ENCODE measurements at regions not wholly inside any gene's neighbourhood (a gene's known extent, or its start where the extent isn't known, plus 50 kb on each side); places are given as distances from the start of the nearest gene placed in this dataset.
"Not testable (repeated sequence)": the region's sequence is repeated elsewhere in the genome, so short reads cannot be mapped to it uniquely, and the experiment has no call there.

DNA sequence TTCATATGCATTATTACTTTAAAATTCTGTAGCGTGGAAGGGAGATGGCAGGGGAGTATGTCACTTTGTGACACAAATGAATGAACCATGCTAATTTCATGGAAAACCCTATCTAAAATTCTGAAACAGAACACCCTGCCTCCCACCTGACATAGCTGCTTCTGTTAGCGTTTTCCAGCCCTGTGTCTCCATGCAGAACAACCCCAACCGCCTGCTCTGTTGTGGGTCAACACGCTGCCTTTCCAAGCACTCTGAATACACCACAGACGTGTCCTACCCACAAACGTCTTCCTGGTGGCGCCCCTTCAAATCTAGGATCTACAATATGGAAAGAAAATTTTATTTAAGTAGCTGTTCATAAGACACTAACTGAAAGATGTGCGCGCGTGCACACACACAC lies 238.6 kb downstream of the TRIML1 start:
- no peak for DNase-seq

DNA sequence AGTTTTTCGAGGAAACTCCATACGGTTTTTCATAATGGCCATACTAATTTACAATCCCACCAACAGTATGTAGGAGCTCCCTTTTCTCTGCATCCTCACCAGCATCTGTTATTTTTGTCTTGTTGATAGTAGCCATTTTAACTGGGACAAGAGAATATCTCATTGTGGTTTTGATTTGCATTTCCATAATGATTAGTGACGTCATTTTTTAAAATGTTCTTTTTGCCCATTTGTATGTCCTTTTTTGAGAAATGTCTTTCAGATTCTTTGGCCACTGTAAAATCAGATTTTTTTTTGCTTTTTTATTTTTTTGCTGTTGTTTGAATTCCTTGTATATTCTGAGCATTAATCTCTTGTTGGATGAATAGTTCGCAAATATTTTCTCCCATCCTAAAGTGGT lies 243.9 kb downstream of the TRIML1 start:
- DNase-seq = no peak

DNA sequence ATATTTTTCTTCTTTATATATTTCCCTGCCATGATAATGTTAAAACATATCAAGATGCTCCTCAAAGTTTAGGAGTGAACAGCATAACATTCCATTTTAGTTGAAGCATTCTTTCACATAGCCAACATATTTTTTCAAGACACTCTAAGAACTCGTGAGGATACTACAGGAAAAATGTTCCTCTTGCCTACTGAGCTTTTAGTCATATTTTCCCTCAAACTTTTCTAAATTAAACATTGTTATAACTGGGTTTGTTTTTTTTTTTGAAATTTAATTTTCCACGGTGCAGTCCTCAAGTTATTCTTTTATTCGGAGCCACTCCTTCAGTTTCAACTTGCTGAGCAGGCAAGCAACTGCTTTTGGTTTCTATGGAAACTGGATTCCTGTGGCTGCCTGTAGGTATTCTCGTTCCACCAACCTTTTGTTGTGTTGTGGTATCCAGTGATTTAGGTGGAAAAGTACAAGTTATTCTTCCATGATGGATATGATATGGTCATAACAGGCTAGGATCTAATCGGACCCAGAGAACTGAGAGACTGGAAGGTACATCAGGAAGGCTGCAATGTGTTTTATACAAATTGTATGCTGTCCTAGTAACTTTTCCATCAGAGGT lies 248.0 kb downstream of the TRIML1 start:
- no peak for DNase-seq

DNA sequence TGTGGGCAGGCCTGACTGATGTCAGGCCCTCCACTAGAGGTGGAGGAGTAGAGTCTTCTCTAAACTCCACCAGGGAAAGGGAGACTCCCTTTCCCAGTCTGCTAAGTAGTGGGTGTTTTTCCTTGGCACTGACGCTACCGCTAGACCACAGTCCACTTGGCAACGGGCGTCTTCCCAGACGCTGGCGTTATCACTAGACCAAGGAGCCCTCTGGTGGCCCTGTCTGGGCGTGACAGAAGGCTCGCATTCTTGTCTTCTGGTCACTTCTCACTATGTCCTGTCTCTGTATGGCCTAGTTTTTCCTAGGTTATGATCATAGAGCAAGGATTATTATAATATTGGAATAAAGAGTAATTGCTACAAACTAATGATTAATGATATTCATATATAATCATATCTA lies 252.1 kb downstream of the TRIML1 start:
- not testable (repeated sequence) for DNase-seq

DNA sequence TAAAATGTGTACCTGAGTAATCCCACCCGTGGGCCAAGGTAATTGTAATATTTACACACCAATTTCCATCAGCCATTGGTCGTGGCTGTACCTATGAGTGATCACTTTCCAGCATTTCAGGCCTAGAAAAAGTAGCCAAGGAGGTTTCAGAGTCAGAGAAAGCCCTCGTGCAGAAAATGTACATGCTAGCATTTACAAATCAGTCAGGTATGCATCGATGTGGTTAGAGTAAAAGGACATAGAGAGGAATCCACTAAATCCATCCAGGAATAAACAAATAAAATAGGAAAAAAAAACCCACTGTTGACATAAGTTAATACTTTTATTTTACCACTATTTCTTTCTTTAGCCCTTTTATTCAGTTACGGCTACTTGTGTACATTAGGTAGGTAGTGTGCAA lies 256.8 kb downstream of the TRIML1 start:
- DNase-seq = no peak

DNA sequence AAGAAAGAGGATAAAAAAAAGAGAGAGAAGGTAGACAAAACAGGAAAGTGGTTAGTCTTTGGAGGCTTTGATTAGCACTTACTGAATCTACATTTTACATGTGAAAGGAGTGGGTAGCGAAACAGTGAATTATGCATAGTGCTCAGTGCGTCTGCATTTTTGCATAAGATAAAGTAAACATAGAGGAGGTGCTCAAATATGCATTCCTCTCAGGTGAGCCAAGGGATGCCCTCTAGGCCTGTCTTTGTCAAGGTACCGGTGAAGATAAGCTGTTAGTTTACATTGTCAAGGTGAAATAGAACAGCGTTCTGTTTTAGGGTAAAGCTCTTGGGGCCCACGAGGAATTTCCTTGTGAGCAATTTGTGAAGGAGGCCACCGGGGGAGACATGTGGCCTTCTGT lies 260.6 kb downstream of the TRIML1 start:
- DNase-seq = no peak

DNA sequence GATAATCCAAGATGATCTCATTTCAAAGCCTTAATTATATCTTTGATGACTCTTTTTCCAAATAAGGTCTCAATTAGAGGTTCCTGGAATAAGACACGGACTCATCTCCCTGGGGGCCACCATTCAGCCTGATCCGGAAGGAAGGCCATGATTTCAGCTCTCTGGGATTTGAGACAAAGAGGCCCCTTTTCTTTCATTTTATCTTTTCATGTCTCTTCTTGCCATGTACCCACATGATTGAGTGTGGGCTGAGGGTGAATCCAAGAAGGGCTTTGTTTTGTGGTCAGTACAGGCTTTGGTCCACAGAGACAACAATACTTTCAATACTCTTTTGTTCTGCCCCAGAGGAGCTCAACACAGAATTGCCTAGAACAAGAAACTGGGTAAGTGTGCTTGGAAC lies 261.2 kb downstream of the TRIML1 start:
- no peak for DNase-seq

DNA sequence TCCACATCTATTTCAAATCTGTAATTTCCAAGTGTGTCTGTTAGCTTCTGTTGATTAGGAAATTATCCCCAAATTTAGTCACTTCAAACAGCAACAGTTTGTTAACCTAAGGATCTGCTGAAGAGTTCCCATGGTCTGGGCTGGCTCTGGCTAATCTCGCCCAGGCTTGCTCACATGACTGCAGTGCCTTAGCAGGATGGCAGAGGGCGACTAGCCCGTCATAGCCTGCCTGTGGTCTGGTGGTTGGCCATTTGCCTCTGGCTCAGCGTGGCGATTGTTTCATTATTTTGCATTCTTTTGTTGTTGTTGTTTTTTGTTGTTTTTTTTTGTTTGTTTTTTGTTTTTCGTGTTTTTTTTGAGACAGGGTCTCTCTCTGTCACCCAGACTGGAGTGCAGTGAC lies 264.0 kb downstream of the TRIML1 start:
- DNase-seq = no peak

DNA sequence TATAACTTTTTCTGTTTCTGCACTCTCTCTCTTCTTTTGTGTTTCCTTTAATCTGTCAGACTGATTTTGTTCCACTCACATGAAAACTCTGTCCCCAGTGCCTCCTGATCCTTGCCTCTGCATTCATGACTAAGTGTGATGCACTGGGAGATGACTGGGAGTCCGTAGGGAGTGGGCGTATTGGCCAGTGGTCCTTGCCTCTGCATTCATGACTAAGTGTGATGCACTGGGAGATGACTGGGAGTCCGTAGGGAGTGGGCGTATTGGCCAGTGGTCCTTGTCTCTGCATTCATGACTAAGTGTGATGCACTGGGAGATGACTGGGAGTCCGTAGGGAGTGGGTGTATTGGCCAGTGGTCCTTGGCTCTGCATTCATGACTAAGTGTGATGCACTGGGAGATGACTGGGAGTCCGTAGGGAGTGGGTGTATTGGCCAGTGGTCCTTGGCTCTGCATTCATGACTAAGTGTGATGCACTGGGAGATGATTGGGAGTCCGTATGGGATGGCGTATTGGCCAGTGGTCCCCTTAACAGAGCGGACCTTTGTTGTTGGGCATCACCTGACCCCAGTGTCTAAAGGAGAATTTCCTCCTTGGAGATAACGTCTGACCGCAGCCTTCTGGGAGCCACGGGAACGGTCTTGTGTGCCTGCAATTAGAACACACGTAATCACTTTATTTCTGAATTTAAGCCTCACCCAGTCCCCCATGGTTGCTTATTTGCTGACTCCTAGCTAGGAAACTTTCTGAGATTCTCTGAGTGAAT lies 266.0 kb downstream of the TRIML1 start:
- DNase-seq = not testable (repeated sequence)

DNA sequence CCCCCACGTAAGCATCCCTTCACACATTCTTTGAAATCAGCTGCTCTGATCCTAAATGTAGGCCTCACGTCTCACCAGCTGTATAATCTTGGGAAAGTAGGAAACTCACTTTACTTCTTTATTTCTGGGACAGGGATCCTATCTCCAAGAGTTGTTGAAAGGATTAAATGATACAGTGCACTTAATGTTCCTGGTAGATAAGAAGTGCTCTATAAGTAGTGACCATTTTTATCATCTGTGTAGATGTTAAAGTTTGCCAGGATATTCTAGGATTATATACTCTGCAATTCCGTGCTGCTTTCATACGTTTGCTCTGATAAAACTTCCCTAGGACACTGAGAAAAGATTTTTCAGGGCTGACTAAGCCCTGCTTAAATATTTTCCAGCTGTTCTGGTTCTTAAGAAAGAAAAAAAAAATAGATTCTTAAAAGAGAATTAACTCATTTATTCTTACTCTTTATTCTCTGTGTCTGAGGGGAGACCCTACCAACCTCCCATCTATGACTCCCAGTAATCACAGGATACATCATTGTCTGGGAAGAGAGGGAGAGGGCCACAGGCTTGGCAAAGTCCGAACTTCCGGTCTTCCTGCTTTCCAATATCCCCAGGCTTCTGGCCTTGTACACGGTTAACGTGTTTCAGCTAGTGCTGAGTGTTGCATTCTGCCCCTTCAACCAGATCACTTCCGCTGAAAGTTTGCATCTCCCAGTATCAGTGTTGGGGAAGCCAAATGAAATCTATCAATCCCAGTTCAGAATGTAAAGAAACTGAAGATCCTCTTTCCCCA lies 269.2 kb downstream of the TRIML1 start:
- DNase-seq = no peak

DNA sequence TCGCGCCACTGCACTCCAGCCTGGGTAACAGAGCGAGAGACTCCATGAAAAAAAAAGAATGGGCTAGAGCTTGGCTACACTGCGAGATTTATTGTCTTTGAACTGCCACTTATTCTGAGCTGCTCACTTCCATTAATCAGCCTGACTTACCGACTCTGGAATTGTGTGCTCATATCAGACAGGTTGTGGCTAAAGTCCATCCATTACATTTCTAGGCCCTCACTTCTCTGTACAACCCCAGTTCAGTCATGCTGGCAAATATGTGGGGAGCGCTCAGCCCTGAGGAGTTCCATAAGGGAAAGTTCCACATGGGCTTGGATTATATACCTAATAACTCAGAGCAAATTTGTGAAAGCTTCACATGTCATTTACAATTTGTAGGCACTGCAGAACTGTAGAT lies 270.6 kb downstream of the TRIML1 start:
- DNase-seq = no peak

DNA sequence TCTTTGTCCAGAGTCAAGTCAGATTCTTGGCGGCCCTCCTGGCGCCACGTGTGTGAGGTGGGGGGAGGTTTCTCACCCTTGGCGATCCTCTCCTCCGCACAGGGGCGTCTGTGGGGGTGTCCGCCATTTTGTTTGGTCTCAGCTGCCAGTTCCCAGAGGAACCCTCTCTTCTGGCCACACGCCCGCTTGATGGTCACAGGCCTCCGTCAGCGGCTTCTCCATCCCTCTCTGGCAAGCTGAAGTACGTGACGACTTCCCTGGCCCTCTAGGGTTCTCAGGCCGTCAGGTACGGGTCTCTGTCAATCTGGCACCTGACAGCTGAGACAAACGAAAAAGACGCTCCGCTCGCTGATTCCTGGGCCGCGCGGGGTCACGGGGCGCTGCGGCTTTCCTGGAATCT lies 272.6 kb downstream of the TRIML1 start:
- DNase-seq = no peak

DNA sequence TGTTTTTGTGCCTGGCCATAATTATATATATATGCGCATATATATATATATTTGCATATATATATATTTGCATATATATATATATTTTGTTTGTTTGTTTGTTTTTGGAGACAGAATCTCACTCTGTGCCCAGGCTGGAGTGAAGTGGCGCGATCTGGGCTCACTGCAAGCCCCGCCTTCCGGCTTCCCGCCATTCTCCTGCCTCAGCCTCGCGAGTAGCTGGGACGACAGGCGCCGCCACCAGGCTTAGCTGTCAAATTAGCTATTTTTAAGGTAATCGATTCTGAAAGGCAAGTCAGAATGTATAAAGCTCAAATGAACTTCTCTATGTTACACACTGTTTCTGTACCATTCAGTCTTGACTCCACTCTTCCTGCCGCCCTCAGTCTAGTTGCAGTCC lies 273.3 kb downstream of the TRIML1 start:
- DNase-seq = no peak

DNA sequence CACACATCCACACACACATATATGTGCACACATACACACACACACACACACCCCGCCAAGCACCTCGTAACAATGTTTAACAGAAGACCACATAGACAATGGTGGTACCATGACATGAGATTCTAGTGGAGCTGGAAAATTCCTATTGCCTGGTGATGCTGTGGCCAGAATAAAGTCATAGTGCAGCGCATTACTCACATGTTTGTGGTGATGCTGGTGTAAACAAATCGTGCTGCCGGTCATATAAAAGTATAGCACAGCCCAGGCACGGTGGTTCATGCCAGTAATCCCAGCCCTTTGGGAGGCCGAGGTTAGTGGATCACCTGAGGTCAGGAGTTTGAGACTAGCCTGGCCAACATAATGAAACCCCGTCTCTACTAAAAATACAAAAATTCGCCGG lies 275.2 kb downstream of the TRIML1 start:
- DNase-seq = no peak

DNA sequence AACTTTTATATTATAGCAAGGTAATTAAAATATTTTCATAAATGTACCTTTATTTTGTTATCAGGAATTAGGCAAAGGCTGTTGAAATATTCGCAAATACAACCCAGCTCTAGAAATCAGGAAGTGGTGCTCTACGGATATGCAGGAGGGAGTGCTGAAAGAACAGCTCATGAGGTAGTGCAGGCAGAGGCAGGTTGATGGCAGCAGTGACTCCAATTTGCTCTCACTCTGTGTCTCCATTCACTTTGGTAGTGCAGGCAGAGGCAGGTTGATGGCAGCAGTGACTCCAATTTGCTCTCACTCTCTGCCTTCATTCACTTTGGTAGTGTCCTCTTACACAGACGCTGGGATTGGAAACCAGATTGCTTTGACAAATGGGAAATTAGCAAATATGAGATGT lies 277.9 kb downstream of the TRIML1 start:
- DNase-seq = peak; percentile 82

DNA sequence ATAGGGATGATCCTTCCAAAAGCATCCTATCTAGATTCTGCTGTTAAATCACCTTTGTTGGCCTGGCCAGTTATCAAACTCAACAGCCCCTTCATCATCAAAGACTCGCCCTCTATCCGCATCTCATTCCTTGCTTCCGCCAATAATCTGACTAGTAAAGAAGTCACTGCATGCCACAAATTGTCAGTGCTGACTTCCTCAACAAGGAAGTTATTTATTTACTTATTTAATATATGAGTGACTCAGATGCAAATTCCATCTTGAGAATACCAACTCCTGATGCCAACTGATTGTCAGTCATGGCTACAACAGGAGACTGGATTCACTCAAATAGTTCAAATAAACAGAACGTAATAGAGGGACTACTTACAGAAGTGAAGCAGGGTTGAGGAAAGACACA lies 283.8 kb downstream of the TRIML1 start:
- no peak for DNase-seq

DNA sequence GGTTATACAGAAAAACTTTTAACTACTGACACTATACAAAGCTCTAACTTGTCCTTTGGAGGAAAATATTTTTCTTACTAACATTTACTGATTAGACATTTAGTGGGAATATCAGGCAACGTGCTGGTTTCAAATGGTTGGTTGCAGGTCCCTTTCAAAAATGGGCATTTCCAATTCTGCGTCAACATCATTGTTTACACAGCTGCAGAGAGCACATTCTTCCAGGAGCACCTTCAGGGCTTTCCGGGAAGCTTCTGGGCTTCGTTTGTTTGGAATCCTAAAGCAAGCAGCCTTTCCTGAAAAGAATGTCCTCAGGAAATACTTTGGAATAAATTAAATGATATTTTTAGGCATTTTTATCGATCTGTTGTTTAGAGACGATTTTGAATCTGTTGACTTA lies 289.7 kb downstream of the TRIML1 start:
- DNase-seq = peak; percentile 84

DNA sequence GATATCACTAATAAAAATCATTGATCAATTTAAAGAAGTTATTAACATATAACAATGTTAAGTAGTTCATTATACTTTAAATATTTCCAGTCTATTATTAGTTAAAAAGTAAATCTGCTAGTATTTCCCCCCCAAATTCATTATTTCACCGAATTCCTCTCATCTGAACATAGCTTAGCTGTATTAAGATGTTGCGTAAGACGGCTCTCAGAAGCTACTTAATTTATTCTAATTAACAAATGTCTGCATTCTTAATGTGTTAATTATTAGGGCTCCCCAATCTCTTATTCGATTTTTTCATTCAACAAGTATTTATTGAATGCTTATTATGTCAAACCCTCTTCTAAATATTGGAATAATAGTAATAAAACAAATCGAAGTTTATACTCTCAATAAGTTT lies 290.7 kb downstream of the TRIML1 start:
- DNase-seq = no peak

DNA sequence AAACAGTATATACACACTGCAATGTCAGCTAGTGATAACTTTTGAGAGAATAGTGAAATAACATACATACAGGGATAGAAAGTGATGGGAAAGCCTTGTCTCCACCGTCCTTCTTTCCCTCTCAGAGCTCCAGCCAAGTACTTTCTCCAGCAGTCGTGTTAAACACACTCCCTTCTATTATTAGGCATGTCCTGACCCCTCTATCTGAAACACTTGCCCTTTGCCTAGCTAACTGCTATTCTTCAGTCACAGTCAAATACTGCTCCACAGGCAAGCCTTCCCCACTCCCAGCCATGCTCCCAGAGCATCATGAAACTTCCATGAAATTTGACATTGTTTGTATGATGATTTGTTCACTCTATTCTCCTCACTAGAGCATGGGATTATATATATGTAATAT lies 291.1 kb downstream of the TRIML1 start:
- DNase-seq = no peak

DNA sequence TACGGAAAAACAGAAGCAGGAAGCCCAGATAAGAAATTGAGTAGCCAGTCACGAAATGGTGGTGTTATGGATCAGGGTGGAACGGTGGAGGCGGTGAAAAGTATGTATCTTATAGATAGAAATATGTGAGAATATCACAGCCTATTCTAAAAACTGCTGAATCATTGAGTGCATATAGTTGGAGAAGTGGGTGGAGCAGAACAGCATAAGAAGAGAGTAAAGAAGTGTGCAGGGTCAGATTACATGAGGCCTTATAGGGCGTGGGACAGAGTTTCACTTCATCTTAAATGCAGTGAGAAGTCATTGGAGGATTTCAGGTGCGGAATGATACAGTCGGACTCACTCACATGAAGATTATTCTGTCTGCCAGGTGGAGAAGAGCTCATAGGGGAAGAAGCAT lies 293.1 kb downstream of the TRIML1 start:
- DNase-seq = no peak

DNA sequence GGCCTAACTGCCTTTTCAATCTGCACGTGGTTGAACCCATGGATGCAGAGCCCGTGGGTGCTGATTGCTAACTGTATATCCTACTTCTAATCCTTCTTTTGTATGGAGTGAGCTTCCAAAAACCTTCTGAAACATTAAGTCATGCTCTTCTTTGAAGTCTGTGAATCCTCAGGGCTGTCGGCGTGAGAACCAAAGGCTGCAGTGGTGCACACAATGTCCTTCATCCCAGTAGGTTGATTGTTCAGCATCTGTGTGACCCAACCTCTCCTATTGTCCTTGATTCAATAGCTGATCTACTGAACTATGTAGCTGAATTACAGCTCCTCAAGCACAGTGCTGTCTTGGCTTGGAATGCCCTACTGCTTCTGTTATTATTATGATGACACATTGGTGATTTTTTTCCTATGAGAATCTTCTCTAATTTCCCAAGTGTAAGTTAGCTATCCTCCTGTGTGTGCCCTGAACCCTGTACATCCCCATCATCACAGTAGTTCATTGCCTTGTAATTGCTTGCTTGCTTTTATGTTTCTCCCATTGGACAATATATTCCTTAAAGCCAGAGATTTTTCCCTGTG lies 294.6 kb downstream of the TRIML1 start:
- no peak for DNase-seq

DNA sequence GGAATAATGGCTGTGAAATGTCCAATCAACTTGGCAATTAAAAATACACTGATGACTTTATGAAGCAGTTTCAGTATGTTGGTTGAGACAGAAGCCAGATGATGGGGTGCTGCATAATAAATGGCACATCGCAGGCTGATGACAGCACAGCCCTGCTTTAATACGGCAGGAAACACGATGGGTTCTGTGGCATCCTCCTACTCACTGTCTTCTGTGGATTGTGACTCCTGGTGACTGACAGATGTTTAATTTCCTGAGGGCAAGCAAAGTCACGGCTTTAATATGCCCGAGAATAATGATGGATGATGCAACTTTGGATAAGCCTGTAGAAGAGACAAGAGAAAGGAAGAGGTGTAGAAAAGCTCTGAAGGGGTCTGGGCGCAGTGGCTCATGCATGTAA lies 295.4 kb downstream of the TRIML1 start:
- no peak for DNase-seq

DNA sequence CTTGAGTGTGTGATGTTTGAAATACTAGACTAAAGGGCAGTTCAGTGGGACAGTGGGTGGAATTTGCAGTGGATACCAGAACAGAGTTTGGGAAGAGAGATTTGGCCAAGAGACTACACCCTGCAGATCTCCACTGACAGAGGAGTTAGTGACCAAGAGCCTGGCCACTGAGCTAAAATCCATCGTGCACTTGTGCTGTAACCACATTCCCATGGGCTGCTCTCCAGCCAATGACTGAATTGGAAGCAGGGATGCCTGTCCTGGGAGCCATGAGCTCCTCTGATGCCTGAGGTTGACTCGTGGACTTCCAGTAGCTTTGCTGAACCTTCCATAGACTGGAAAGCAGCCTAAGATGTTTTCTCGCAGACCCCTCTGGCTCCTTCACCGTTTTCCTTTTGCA lies 296.1 kb downstream of the TRIML1 start:
- DNase-seq = no peak

DNA sequence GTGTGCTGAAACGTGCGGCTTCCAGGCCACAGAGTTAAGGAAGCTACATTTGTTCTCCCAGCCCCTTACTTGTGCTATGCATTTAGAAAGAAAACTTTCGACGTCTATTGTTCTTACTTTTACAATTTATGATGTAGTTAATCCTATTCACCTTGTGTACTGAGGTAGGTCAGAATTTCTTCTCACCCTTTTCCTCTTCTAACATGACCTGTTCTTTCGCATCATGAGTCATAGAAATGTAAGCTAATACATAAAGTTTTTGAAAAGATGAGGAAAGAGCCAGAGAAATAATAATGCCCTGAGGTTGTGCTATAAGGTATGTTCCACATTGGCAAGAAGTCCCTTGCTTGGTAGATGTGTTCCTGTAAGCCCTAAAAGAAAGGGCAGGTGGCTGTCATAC lies 298.3 kb downstream of the TRIML1 start:
- DNase-seq = peak; percentile 17

Data from DMS153 (cell line).